ENCODE measurements at regions not wholly inside any gene's neighbourhood (a gene's known extent, or its start where the extent isn't known, plus 50 kb on each side); places are given as distances from the start of the nearest gene placed in this dataset.

DNA sequence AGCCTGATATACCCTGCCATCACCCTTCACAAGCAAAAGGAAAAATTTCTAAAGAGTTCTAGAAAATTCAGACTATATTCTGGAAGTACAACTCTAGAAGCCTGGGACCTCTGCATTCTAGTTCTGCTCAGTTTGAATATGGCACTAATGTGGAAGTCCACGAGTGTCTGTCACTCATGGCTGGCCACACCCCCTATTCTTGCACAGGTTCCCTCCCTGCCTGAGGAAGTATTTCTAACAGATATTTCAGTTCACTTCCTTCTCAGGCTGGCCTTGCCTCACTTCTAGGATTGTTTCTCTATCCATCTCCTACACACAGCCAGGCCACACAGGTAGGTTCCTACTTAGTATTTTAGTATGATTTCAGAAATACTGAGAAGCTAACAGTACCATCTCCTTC is 67.4 kb downstream of the PHLDA1 start:
- Histone ChIP-seq H3K9me3 (ENCODE audit: control insufficient read depth, low read length) (no peaks in the 10 kb centered on the region), H3K36me3 (ENCODE audit: control insufficient read depth, insufficient read depth, low read length) (no peaks in the 10 kb centered on the region), H3K9ac (no peak overlapping the region), H2AFZ (no peak overlapping the region), H3K79me2 (no peaks in the 10 kb centered on the region), H3K4me3 (ENCODE audit: low read depth, low read length) (no peak overlapping the region), H3K27ac (no peak overlapping the region), H3K4me1 (peaks cover 7% of the 10 kb centered on the region), H3K4me2 (ENCODE audit: low read length) (no peak overlapping the region), H3K27me3 (ENCODE audit: control insufficient read depth, insufficient read depth, low read length) (no peaks in the 10 kb centered on the region)
- TF ChIP-seq, protein P1, sequence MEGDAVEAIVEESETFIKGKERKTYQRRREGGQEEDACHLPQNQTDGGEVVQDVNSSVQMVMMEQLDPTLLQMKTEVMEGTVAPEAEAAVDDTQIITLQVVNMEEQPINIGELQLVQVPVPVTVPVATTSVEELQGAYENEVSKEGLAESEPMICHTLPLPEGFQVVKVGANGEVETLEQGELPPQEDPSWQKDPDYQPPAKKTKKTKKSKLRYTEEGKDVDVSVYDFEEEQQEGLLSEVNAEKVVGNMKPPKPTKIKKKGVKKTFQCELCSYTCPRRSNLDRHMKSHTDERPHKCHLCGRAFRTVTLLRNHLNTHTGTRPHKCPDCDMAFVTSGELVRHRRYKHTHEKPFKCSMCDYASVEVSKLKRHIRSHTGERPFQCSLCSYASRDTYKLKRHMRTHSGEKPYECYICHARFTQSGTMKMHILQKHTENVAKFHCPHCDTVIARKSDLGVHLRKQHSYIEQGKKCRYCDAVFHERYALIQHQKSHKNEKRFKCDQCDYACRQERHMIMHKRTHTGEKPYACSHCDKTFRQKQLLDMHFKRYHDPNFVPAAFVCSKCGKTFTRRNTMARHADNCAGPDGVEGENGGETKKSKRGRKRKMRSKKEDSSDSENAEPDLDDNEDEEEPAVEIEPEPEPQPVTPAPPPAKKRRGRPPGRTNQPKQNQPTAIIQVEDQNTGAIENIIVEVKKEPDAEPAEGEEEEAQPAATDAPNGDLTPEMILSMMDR (IDR thresholded peaks at IDR 0.05) = no peak

DNA sequence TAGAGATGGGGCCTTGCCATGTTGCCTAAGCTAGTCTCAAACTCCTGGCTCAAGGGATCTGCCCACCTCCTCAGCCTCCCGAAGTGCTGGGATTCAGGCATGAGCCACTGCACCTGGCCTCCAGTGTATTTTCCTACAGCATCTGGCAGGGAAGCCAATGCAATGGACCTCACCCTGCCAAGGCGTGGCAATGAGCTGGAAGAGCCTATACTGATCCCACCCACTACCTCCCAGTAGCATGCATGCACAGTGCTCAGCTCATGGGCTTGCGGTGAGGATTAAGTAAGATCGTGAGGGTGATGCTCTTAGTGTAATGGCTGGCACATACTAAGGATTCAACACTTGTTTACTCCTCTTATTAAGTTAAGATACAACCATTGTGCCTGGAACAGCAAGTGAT is 69.7 kb downstream of the PHLDA1 start:
- H3K4me1 ChIP-seq = peaks cover 10% of the 10 kb centered on the region
- H3K4me2 ChIP-seq (ENCODE audit: low read length) = no peak overlapping the region
- H3K9ac ChIP-seq = no peak overlapping the region
- no peak overlapping the region for H2AFZ ChIP-seq
- H3K4me3 ChIP-seq (ENCODE audit: low read depth, low read length) = no peak overlapping the region
- no peaks in the 10 kb centered on the region for H3K36me3 ChIP-seq (ENCODE audit: control insufficient read depth, insufficient read depth, low read length)
- no peaks in the 10 kb centered on the region for H3K79me2 ChIP-seq
- TF ChIP-seq, protein P1 (IDR thresholded peaks at IDR 0.05) = no peak
- H3K27me3 ChIP-seq (ENCODE audit: control insufficient read depth, insufficient read depth, low read length) = no peaks in the 10 kb centered on the region
- no peaks in the 10 kb centered on the region for H3K9me3 ChIP-seq (ENCODE audit: control insufficient read depth, low read length)
- H3K27ac ChIP-seq = no peak overlapping the region

DNA sequence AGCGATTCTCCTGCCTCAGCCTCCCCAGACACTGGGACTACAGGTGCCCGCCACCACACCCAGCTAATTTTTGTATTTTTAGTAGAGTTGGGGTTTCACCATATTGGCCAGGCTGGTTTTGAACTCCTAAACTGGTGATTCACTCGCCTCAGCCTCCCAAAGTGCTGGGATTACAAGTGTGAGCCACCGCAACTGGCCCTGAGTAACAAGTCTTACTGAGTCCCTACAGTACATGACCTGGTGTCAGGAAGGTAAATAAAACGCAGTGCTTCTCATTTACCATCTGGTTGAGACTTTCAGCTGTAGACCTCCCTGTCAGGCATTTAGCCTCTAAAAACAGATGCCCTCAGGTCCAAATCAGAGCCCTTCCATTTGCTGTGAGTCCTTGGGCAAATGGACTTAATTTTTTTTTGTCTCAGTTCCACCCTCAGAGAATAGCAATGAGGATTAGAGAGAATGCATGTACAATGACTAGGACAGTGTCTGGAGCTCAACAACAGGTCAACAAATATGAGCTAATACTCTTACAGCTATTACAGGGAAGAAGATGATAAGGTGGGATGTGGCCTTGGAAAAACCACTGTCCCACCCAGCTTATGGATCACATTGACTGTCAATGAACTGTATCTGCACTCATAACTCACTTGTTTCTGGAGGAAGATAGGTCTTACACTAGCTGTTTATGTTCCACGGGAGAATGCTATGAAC is 70.5 kb downstream of the PHLDA1 start:
- H3K27me3 ChIP-seq (ENCODE audit: control insufficient read depth, insufficient read depth, low read length) = no peaks in the 10 kb centered on the region
- H3K9me3 ChIP-seq (ENCODE audit: control insufficient read depth, low read length) = no peaks in the 10 kb centered on the region
- no peak overlapping the region for H3K27ac ChIP-seq
- no peak overlapping the region for H3K9ac ChIP-seq
- no peaks in the 10 kb centered on the region for H3K36me3 ChIP-seq (ENCODE audit: control insufficient read depth, insufficient read depth, low read length)
- no peak overlapping the region for H2AFZ ChIP-seq
- H3K79me2 ChIP-seq = no peaks in the 10 kb centered on the region
- no peak overlapping the region for H3K4me3 ChIP-seq (ENCODE audit: low read depth, low read length)
- no peak overlapping the region for H3K4me2 ChIP-seq (ENCODE audit: low read length)
- H3K4me1 ChIP-seq = peaks cover 10% of the 10 kb centered on the region
- TF ChIP-seq, protein P1 (IDR thresholded peaks at IDR 0.05) = no peak

DNA sequence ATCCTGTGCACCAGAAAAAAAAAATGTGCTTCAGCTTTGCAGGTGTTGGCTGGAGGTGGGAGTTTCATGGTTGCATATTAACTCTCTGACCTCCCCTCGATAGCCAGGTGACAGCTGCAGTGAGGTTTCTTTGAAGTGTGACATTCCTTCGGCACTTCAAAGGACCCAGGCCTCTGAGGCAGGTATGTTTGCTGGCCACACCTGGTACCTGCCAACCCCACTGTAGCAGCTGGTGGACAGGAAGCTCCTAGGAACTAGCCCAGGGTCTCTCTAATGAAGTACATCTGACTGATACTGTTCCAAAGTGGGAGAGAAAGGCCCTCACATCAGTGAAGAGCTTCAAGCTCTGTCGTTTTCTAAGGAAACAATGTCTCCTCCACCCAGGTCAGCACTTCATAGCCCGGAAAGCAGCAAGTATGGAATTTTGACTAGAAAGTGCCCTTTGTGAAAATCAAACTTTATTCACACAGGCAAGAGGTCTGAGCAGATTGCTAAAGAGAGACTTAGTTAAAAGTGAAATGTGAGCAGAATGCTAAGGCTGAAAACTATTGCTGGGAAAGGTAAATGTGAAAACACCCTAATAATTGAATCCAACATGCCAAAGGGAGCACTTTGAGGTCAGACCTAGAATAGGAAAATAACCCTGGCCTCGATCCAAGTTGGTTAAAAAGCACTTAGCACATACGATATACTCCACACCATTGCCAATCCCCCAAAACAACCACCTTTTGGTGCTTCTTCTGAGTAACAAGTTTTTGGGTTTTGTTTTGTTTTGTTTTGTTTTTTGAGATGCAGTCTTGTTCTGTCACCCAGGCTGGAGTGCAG is 71.3 kb downstream of the PHLDA1 start:
- H3K4me2 ChIP-seq (ENCODE audit: low read length) = no peak overlapping the region
- no peak overlapping the region for H3K9ac ChIP-seq
- H3K27ac ChIP-seq = no peak overlapping the region
- H3K9me3 ChIP-seq (ENCODE audit: control insufficient read depth, low read length) = no peaks in the 10 kb centered on the region
- H3K79me2 ChIP-seq = no peaks in the 10 kb centered on the region
- no peaks in the 10 kb centered on the region for H3K36me3 ChIP-seq (ENCODE audit: control insufficient read depth, insufficient read depth, low read length)
- no peaks in the 10 kb centered on the region for H3K27me3 ChIP-seq (ENCODE audit: control insufficient read depth, insufficient read depth, low read length)
- H3K4me1 ChIP-seq = peaks cover 10% of the 10 kb centered on the region
- TF ChIP-seq, protein P1 (IDR thresholded peaks at IDR 0.05) = no peak
- no peak overlapping the region for H2AFZ ChIP-seq
- no peak overlapping the region for H3K4me3 ChIP-seq (ENCODE audit: low read depth, low read length)
